ENCODE measurements at regions not wholly inside any gene's neighbourhood (a gene's known extent, or its start where the extent isn't known, plus 50 kb on each side); places are given as distances from the start of the nearest gene placed in this dataset.

DNA sequence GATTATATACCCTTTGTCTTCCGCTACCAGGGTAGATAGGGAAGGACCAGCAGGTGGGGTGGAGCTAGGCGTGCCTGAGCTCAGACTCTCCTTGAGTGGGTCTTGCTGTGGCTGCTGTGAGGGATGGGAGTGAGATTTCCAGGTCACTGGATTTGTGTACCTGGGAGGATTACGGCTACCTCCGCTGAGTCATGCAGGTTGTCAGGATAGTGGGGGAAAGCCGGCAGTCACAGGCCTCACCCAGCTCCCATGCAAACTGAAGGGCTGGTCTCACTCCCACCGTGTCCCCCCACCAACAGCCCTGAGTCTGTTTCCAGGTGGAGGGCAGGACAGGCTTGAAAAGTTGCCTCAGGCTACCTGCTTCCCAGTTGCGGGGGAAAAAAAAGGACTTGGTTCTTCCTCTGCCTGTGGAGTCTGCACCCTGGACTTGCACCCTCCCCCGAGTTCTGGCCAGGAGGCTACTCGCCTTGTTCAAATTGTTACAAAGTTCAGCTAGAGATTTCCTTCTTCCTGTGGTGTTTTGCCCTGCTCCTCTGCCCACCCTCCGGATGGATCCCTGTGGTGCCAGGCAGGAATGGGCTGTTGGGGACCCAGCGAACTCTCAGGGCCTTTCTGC, 268.3 kb downstream of the VAPA start:
- DNase-seq = no peak

DNA sequence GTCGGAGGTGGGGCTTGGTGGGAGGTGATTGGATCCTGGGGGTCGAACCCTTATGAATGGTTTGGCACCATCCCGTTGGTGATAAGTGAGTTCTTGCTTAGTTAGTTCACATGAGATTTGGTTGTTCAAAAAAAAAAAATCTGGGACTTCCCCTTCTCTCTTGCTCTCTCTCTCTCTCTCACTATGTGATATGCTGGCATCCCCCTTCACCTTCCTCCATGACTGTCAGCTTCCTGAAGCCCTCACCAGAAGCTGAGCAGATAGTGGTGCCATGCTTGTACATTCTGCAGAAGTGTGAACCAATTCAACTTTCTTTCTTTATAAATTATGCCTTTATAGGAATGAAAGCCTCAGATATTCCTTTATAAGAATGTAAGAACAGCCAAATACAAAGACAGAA, 269.7 kb upstream of the APCDD1 start:
- no peak for DNase-seq

DNA sequence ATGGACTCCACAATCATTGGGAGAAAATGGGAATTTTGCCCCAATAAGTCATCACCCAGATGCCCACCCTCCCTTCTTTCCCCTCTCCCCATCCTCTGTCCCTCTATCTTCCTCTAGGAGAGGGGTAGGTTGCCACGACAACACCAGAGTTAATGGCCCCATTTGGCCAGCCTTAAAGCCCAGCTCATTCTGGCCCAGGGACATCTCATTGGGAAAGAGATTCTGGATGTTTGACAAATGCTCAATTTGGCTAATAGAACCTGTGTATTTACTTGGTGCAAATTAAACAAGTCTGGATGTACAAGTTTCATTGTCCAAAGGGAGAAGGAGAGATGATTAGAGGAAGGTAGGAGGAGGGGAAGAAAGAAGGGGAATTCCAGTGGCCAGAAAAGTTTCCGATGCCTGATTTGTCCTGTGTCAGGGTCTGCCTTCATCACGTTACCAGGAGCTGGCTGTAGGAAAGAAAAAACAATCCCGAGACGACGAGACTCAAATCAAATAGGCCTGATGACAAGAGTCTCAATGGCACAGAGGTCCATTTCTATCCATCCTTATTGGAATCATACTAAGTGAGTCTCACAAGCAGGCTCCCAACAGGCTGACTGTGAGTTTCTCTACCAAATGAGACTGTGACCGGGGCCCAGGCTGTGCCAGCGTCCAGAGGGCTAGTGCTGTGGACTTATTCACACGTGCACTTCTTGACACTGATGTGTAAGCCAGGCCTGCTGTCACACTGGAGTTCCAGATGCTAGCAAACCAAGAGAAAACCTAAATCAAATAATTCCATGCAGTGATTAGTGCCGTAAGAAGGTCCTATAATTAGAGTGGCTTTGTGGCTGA, 265.2 kb upstream of the APCDD1 start:
- no peak for DNase-seq

DNA sequence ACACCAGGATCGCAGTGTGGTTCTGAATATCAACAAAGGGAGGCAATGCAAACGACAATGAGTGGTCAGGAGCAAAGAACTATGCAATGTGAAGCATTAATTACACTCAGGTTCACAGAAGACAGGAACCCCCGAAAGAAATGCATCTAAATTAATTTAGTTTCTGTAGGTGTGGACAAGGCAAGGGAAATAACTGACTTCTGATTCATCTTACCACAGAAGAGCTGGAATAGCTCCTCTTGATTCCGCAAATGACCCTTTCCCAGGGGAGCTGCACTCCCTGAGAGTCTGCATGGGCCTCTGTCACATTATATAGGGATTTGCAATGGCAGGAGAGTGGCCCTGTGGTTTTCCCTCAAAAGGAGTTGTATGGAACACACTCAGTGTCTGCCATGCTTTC, 263.9 kb upstream of the APCDD1 start:
- no peak for DNase-seq

DNA sequence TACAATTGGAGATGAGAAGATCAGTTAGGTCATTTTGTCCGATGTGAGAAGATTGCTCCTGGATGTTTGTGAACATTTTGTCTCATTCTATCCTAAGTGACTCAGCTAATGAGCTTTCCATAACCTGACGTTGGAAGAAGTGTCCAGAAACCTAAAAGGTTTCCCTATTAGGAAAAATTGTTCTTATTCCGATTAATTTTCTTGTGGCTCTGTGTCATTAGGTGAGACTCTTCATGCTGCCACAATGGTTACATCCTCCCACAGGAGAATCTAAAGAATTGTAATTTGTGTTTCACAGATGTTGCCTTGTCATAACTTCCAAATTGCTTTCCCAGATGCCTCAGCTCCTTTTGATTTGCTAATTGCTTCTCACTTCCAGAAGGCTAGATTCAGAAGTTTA, 261.0 kb upstream of the APCDD1 start:
- DNase-seq = no peak

DNA sequence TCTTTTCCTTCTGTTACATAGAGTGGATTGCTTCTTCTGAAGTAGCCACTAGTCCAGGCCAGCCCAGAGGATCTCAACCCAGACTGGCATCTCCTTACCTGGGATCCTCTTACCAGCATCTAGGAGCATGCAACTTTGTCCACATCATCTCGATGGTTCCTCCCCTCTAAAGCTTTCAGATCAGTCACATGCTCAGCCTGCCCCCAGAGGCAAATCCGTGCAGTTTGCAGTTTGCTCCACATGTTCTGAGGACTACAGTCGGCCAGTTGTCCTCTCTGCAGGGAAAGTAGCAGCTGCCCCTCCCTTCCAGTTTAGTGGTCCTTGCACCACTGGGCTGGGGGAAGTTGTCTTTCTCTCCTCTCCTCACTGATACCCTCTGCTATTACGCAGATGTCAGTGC, 259.8 kb upstream of the APCDD1 start:
- DNase-seq = no peak

DNA sequence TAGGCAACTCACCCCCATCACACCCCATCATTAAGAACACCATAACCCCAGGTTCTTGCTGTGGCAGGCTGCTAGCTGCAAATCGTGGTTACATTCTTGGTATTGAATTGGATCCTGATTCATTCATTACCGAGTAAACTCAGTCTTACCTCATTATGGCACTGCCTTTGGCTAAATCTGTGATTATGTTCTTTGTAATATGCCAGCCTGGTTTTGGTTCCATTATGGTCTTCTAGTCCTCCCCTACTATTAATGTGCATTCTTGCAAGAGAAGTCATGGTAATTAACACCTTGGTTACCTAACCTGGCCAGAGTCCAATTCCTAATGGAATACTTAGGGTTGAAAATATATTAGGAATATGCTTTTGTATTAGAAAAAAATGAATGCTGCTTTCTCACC, 258.9 kb upstream of the APCDD1 start:
- DNase-seq = no peak

DNA sequence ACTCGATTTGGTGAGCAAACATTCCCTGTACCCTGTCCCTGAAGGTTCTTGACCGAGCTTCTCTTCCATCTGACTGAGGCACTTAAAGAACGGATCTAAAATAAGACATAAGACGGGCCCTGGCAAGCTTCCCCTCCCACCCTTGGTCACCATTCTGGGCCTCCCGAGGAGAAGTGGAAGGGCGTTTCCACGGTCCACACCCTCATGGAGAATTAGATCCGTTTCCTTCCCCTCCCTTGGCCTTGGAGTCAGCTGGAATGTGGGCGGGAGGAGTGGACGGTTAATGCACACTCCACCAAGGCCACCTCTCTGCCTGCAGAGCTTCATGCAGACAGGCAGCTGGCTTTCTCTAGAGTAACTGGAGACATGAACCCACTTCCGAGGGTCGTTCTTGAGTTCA, 257.3 kb upstream of the APCDD1 start:
- DNase-seq = no peak

DNA sequence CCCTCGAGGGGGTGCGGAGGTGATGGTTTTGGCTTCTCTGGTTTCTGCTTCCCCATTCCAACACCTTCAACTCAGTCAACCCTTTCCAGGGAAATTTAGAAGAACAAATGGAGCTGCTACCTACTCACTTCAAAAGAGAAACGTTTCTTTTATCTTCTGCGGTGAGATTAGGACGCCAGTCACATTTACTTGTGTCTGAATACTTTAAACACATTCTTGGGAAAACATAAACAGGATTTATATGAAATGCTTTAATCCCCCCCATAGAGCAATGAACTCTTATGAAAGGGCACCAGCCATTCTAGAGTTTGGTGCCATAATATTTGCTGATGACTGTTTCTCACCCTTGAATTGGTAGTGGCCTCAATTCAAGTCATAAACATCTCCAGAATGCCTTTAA, 253.2 kb upstream of the APCDD1 start:
- DNase-seq = no peak

DNA sequence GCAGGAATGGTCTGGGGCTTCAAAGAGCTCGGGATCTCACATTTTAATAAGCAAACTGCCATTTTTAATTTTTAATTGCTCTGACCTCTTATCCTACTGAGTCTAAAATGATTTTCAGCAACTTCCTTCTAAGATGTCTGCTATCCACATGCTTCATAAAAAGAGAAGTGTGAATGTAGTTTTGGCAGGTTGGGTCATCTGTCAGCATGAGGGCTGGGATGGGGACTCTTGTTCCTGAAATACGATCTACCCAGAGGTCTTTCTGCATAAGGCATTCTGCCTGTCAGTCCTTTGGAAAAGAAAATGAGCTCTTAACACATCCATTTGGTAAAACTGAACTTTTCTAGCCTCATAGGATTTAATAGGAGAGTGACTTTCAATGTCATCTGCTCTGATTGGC, 252.8 kb upstream of the APCDD1 start:
- DNase-seq = no peak

DNA sequence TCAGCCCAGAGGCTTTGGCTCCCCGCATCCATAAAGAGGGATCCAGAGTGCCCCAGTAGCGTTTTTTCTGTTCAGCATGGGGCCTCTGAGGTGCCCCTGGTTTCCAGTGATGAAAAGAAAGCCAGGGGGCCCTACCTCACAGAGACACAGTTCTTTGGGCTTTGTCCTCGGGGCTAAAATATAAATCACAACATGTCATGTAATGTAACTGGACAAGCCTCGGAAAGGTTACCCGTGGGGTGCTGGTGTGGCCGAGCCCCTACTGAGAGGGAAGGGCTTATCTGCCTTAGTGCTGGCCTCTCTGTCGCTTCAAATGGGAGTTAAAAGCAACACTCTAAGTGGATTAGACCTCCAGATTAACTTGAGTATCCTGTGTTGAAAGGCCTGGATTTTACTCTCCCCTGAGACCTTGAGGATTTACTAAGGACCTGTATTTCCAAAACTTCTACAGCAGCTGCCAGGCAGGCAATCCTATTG, 251.6 kb upstream of the APCDD1 start:
- DNase-seq = no peak

DNA sequence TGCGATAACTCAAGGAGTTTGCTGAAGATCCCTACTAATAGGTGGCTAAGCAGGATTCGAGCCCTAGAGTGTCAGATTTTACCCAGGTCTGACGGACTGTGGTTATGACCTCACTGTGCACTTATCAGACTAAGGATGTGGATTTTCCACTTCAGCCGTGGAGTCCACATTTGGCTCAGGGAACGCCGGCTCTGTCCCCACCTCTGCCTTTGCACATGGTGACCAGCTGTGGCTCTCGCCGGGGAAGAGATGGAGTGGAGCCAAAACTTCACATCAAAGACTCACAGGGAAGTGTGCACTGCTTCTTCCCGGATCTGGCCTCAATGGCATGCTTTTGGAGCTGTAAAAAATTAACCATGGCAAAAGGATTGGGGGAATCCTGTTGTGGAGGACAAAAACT, 249.3 kb upstream of the APCDD1 start:
- DNase-seq = no peak

DNA sequence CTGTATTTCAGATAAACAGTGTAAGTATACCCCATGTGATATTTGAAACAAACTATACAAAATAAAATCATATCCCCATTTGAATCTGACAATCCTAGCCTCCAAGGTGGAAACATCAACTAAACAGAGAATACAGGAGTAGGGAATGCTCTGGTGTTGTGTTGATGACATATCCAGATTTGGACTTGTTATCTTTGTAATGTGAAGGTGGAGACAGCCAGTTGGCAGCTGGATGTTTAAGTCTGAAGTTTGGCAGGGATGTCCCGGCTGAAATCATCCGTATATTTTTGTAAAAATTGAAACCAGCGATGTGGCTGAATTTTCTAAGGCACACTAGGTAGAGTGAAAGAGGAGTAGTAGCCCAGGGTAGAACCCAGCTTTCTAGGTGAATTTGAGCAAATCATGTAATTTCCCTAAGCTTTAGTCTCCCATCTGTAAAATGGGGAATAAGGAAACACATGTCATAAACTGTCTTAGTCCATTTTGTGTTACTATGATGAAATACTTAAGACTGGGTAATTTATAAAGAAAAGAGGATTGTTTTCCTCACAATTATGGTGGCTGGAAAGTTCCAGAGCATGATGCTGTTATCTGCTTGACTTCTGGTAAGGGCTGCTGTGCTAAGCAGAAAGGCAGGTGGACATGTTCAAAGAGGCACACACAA, 246.6 kb upstream of the APCDD1 start:
- DNase-seq = no peak

DNA sequence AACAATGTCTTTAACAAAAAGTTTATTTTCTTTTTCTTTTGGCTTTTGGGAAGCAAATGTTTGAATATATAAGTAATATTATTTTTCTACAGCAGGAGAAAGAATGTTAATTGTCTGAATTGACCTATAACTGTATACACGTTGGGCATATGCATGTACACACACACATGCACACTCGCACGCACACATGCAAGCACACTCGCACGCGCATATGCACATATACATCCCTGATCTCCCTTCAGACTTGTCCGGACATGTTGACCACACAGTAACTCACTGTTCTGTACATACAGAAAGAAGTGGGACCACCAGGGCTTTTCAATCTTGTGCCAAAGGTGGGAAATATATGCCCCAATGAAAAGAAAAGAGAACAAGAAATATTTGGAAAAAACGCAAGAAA, 245.1 kb upstream of the APCDD1 start:
- no peak for DNase-seq

DNA sequence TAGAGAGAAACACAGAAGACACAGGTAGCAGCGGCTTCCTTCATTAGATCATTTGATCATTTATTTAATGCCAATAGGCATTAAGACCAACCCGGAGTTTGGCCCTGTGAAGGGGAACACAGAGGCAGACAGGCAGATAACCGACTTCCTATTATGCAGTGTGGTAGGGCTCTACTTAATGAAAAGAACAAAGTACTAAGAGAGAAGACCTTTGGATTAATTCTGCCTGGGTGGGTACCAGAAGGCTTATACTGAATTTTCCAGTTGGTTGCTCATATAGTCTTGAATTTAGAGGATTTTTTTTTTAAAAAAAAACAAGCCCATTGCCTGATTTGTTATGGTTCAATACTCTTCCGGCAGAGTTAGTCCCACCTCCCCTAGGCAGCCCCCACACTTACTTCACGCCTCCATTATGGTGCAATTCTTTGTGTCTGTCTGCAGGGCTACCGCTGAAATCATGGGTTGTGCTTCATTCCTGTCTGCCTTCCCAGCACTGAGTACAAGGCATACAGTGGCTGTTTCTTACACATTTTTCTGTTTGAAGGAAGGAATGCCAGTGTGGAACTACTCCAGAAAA, 244.3 kb upstream of the APCDD1 start:
- DNase-seq = no peak

DNA sequence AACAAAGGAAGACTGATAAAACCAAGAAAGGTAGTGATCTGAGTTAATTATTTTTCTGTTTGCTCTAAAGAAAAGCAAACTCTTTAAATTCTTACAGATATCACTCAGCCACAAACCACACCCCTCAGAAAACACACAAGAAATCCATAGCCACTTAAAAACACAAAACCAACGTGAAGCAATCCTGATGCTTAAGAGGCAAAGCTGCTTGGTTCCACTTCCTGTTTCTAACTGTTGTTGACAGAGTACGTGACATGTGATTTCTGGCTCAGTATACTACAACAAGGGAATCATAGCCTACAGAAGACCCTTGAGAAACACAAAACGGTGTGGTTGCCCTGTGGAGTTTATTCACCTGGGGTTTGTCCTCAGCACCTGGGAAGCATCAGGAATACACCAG, 240.9 kb upstream of the APCDD1 start:
- DNase-seq = peak; percentile 58

DNA sequence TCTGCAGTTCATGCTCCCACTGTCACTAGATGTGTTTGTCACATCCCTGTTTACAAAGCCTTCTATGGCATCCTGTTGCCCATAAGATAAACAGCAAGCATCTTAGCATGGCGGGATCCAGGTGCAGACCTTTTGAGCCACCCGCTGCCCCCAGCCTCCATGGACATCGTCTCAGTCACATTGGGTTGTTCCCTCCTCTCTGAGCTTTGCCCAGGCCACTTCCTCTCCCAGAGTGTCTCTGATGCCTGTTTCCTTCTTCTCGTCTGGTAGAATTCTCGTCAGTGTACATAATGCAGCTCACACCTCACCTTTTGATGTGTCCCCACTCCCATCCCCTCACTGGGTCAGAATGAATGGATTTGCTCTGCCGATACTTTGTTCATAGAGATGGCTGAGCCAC, 239.0 kb upstream of the APCDD1 start:
- no peak for DNase-seq

DNA sequence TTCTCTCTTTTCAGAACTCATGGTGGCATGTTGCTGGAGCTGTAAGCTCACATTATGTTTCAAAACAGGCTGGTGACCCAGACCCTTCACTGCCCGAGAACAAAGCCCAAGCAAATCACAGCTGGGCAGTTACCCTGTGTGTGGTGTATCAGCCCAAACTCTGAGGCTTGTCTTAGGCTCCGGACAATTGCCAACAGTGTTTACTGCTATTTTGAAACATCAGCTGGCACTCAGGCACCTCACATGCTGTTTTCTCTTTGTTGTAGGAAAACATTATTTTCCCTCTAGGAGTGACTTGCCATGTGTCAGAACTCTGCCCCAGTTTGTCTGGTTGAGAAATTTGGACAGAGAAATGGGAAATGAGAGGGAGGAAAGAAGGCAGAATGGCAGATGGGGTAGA, 237.6 kb upstream of the APCDD1 start:
- no peak for DNase-seq

DNA sequence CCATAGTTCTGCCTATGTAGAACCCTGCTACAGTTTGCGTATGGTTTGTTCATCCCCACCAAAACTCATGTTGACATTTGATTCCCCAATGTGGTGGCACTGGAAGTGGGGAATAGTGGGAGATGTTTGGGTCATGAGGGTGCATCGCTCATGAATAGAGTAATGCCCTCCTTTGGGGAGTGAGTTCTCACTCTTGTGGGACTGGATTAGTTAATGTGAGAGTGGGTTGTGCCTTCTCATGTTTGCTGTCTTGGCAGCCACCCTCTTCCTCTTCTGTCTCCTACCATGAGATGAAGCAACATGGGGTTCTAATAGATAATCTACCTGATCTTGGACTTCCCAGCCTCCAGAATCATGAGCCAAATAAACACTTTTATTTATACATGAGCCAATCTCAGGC, 237.2 kb upstream of the APCDD1 start:
- DNase-seq = no peak

DNA sequence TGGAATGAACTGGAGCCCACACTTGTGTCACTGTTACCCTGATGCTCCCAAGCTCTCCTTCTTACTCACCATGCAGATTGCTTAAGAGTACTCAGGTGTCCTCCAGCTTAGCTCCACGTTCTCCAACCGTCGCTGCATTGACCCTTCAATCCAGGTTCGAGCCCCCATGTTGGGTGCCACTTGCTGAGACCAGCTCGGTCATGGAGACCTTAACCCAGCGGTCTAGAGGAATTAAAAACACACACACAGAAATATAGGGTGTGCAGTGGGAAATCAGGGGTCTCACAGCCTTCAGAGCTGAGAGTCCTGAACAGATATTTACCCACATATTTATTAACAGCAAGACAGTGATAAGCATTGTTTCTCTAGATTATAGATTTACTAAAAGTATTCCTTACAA, 229.1 kb upstream of the APCDD1 start:
- DNase-seq = no peak

DNA sequence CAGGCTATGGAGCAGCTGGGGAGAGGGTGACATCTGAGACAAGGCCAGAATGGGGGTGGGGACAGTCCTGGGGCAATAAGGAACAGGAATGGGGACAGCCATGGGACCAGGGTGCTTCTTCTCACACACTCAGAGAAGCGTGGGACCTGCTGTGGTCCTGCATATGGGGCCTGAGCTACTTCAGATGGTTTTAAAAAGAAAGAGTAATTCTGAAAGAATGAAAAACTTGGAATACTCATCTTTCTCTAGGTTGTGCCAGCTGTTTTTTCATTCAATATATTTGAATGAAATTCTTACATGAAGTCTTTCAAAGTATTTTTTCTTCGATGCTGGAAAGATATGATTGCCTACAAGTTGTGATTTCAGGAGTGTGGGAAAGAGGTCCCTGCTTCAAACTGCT, 227.5 kb upstream of the APCDD1 start:
- no peak for DNase-seq

DNA sequence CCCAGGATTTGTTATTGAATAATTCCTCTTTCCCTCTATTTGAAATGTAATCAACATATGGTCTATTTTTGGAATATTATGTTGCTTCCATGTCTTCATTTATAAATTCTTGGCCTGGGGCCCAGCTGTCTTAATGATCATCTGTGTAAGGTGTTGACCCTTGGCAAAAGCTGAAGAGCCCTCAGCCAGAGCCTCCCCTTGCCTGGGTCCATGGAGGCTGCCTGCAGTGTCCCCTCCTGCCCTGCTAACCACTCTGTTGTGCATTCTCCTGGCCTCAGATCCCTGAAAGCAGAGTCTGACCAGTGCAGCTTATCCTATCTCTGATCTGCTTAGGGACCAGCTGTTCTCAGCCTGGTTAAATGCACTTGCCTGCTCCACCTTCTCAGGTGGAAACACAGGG, 226.1 kb upstream of the APCDD1 start:
- DNase-seq = no peak

DNA sequence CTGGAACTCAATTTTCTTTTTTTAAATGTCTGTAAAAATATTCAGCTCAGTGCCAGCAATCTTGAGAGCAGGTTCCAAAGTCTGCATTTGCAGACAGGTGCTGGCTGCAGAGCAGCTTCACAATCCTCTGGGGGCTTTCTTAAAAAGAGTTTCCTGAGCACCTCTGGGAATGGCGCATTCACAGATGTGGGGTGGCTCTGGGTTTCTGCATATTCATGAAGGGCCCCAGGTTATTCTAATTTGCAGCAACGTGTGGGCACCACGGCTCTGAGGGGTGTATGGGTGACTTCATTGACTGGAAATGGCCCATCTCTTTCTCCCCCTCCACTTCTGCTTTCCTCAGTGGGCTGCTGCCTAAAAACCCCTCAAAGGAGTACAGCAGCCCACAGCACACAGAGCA, 225.0 kb upstream of the APCDD1 start:
- no peak for DNase-seq

DNA sequence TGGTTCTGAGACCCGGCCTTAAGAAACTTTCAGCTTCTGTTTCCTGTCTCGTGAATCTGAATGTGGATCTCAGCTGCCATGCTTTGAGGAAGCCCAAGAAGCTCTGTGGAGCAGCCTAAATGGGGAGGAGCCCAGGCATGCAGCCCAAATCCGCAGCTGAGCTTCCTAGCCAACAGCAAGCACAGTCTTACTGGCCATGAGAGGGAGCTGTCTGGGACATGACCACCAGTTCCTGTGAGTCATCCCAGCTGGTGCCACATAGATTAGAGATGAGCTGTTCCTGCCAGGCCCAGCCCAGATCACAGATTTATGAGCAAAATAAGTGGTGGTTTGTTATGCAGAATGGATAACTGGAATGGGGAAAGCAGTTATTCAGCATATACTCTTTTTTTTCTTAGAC, 224.4 kb upstream of the APCDD1 start:
- no peak for DNase-seq

Data from DMS153 (cell line).